K562 (cell line): ENCODE measurements at regions not wholly inside any gene's neighbourhood (a gene's known extent, or its start where the extent isn't known, plus 50 kb on each side); places are given as distances from the start of the nearest gene placed in this dataset.

Experiments
- ATAC-seq: fragments of 200-7000 bp; cut with Tn5 transposase; 3 replicates; pipeline ENCODE4 v1.9.1; 2020; ENCODE audit warnings: moderate library complexity
- BruUV-seq: library from RNA; stranded (reverse); fragments of 400-500 nt; replicated peaks from 2 replicates; lab custom pipeline; 2021; lab: Mats Ljungman, UMichigan
- CTCF ChIA-PET: fragments of 300-600 bp; formaldehyde crosslinking; extraction: SDS; loops from one replicate; lab custom pipeline; 2021; ENCODE audit warnings: low intra/inter-chr PET ratio; lab: Yijun Ruan, JAX
- POLR2A ChIA-PET: fragments of 300-600, 350-650 bp; sonication (Branson Sonifier 250); formaldehyde crosslinking; extraction: SDS; loops from one replicate; lab custom pipeline; 2021; ENCODE audit warnings: antibody characterized with exemption, inconsistent platforms; lab: Yijun Ruan, JAX
- DNase-seq, 4 experiments: peaks; one replicate each; pipeline versions ENCODE4 v3.0.0 to v3.0.0-alpha.2; 2011 to 2018; ENCODE audit warnings: low spot score in 3 of 4, mixed read lengths in 3 of 4; ENCODE audit errors: extremely low read depth in 1 of 4
- FAIRE-seq: peaks from 2 replicates; lab custom pipeline; 2011; peaks lifted over from hg19 to GRCh38; lab: Jason Lieb, UNC
- H2AFZ ChIP-seq: 2 replicates; pipeline ENCODE4 v1.6.0; 2011; ENCODE audit warnings: low read depth, low read length, control low read depth, inconsistent platforms
- H3K27ac ChIP-seq: fragments of 200-600 bp; 3 replicates; pipeline ENCODE4 v1.8.0; 2011; ENCODE audit warnings: low read depth, mild to moderate bottlenecking, control low read depth, inconsistent platforms, low read length, moderate library complexity, mixed read lengths; ENCODE audit errors: extremely low read depth
- H3K27me3 ChIP-seq, 2 experiments: fragments of 300-600 bp in 1 of 2; 2 replicates in 1 of 2; 3 replicates in 1 of 2; pipeline versions ENCODE4 v1.6.0 to v1.8.0; 2011; ENCODE audit warnings: inconsistent platforms in 2 of 2, low read length in 2 of 2, mild to moderate bottlenecking in 1 of 2, mixed read lengths in 1 of 2, moderate library complexity in 1 of 2; ENCODE audit not compliant: control insufficient read depth in 2 of 2, insufficient read depth in 2 of 2
- H3K36me3 ChIP-seq: fragments of 300-600 bp; 3 replicates; pipeline ENCODE4 v1.8.0; 2011; ENCODE audit warnings: mild to moderate bottlenecking, low read length, inconsistent platforms; ENCODE audit not compliant: control insufficient read depth, insufficient read depth
- H3K4me1 ChIP-seq, 2 experiments: fragments of 200-600 bp in 1 of 2; replicated peaks in 1 of 2; 2 replicates in 1 of 2; 3 replicates in 1 of 2; pipeline versions ENCODE4 v1.5.1 to v1.8.0; 2011; ENCODE audit warnings: inconsistent platforms in 2 of 2, low read length in 2 of 2, mild to moderate bottlenecking in 1 of 2, mixed read lengths in 1 of 2, moderate library complexity in 1 of 2; ENCODE audit not compliant: control insufficient read depth in 2 of 2, insufficient read depth in 2 of 2
- H3K4me2 ChIP-seq: 2 replicates; pipeline ENCODE4 v1.6.1; 2011; ENCODE audit warnings: low read length, control low read depth, inconsistent platforms, mixed read lengths; ENCODE audit not compliant: insufficient read depth
- H3K4me3 ChIP-seq: fragments of 200-600 bp; sonication (generic), shearing (Covaris generic); 2 replicates; pipeline ENCODE4 v1.5.1; 2016; ENCODE audit warnings: control low read depth, inconsistent platforms
- H3K79me2 ChIP-seq: fragments of 200-600 bp; 3 replicates; pipeline ENCODE4 v1.8.0; 2011; ENCODE audit warnings: low read length, inconsistent platforms; ENCODE audit not compliant: control insufficient read depth, insufficient read depth
- H3K9ac ChIP-seq, 2 experiments: 2 replicates each; pipeline versions ENCODE4 v1.6.0 to v1.6.1; 2011; ENCODE audit warnings: low read depth in 2 of 2, low read length in 2 of 2, control low read depth in 1 of 2, inconsistent platforms in 1 of 2, mild to moderate bottlenecking in 1 of 2, mixed read lengths in 1 of 2; ENCODE audit not compliant: insufficient read depth in 1 of 2
- H3K9me1 ChIP-seq: one replicate; pipeline ENCODE4 v1.6.0; 2011; ENCODE audit warnings: inconsistent platforms, mild to moderate bottlenecking, low read length, moderate library complexity; ENCODE audit not compliant: control insufficient read depth, insufficient read depth
- H3K9me3 ChIP-seq: replicated peaks from 2 replicates; pipeline ENCODE4 v1.5.1; 2011; ENCODE audit warnings: low read depth, low read length, inconsistent platforms; ENCODE audit not compliant: control insufficient read depth, insufficient read depth
- H4K20me1 ChIP-seq: replicated peaks from 2 replicates; pipeline ENCODE4 v1.6.1; 2011; ENCODE audit warnings: low read length, inconsistent platforms, mixed read lengths; ENCODE audit not compliant: control insufficient read depth, insufficient read depth
- NR2F6 ChIP-seq: fragments of 450-650 bp; formaldehyde crosslinking; IDR thresholded peaks from 2 replicates; pipeline ENCODE4 v1.4.0; 2020; ENCODE audit warnings: mild to moderate bottlenecking
- NRF1 ChIP-seq, 2 experiments: fragments of 450-650 bp; IDR thresholded peaks in 1 of 2; conservative IDR thresholded peaks in 1 of 2; 2 replicates each; pipeline ENCODE4 v1.6.1; 2014; ENCODE audit warnings: mild to moderate bottlenecking in 2 of 2
- SNRNP70 ChIP-seq: fragments of 200-400 bp; formaldehyde crosslinking; optimal IDR thresholded peaks from 2 replicates; pipeline ENCODE3; 2017; ENCODE audit warnings: low read depth, low read length
- WGBS: fragments of 100-300 bp; shearing (Covaris generic); methylation state at CpG from one replicate; pipeline ENCODE4 v1.1.6; 2016; ENCODE audit warnings: low coverage, mixed read lengths; ENCODE audit not compliant: insufficient coverage; ENCODE audit errors: missing lambda C conversion rate; 5-methylcytosine and 5-hydroxymethylcytosine counted together
- in situ Hi-C: fragments of 300-500 bp; cut with MboI; formaldehyde crosslinking; loops from 4 replicates; pipeline ENCODE4 v1.15.0; 2018; ENCODE audit warnings: inconsistent platforms, mixed read lengths
- intact Hi-C: fragments of 100-400 bp; cut with micrococcal nuclease; formaldehyde crosslinking; loops from 2 replicates; pipeline ENCODE4 v1.14.2; 2022
- TF ChIP-seq, protein P1 (sequence below): sonication (generic); formaldehyde crosslinking; IDR thresholded peaks from 2 replicates; pipeline ENCODE4 v1.8.0; 2022; ENCODE audit warnings: missing genetic modification reagents, mild to moderate bottlenecking, moderate library complexity, borderline replicate concordance
- TF ChIP-seq, protein P2 (sequence below): fragments of 450-650 bp; IDR thresholded peaks from one replicate; pipeline ENCODE4 v1.6.1; 2018; ENCODE audit warnings: mild to moderate bottlenecking, moderate library complexity; ENCODE audit not compliant: partially characterized antibody
- TF ChIP-seq, protein P3 (sequence below): sonication (generic); formaldehyde crosslinking; IDR thresholded peaks from 2 replicates; pipeline ENCODE4 v1.9.0; 2022; ENCODE audit warnings: mild to moderate bottlenecking, missing genetic modification reagents

DNA sequence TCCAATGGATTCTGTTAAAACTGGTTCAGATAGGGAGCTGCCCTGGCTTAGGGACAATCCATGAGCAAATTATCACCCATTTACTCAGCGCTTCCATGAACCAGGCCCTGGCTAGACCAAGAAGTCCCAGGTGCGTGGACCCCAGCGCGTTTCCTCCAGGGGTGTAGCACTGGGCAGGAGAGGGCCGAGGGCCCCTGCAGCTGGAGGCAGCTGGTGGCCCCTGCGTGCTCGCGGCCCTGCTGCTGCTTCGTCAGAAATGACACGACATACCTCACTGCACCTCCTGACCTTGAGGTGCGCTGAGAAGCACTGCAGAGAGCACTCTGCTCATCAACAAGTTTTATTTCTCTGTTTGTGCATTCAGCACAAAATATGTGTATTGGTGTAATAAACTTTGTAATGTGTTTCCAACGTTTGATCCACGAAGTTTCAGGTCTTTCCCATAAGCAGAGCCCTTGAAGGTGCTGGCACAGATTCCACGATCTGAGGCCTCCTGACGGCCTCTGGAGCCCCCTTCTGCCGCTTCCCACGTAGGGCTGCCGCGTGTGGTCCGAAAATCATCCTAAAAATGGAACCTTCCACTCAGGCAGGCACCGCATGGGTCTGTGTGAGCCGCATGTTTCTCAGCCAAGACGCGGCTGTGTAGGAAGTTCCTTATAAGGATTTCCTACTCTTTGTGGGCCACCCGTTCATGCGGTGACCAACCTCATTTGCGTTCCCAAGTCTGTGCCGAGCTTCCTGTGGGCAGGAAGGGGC, 50.8 kb upstream of the ZCCHC14 start:
- ATAC-seq = peak; percentile 47; the same call in 1 of the 3 replicates

More for the DNA sequence above, 50.8 kb upstream of the ZCCHC14 start:
- no TSS peak for BruUV-seq
- FAIRE-seq (no peak), DNase-seq (no peak)
- H3K4me1 ChIP-seq = peaks cover 0 to 11% of the 10 kb centered on the region in 2 experiments; a peak in 2 of 5 replicates
- intact Hi-C loops (no loop called here), in situ Hi-C loops (no loop called here)
- H3K27me3 ChIP-seq = peaks cover 62 to 89% of the 10 kb centered on the region in 2 experiments
- H3K36me3 ChIP-seq = no peaks in the 10 kb centered on the region
- WGBS = 5% methylated on average over 28 of the region's 28 CpGs
- no peaks in the 10 kb centered on the region for H3K9me1 ChIP-seq
- TF ChIP-seq, protein P1, sequence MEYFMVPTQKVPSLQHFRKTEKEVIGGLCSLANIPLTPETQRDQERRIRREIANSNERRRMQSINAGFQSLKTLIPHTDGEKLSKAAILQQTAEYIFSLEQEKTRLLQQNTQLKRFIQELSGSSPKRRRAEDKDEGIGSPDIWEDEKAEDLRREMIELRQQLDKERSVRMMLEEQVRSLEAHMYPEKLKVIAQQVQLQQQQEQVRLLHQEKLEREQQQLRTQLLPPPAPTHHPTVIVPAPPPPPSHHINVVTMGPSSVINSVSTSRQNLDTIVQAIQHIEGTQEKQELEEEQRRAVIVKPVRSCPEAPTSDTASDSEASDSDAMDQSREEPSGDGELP (CRISPR knock-in tag) = no peak
- TF ChIP-seq, protein P2, sequence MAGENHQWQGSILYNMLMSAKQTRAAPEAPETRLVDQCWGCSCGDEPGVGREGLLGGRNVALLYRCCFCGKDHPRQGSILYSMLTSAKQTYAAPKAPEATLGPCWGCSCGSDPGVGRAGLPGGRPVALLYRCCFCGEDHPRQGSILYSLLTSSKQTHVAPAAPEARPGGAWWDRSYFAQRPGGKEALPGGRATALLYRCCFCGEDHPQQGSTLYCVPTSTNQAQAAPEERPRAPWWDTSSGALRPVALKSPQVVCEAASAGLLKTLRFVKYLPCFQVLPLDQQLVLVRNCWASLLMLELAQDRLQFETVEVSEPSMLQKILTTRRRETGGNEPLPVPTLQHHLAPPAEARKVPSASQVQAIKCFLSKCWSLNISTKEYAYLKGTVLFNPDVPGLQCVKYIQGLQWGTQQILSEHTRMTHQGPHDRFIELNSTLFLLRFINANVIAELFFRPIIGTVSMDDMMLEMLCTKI = no peak
- no peak for TF ChIP-seq SNRNP70
- no peak for TF ChIP-seq NR2F6 (CRISPR knock-in tag)
- TF ChIP-seq, protein P3, sequence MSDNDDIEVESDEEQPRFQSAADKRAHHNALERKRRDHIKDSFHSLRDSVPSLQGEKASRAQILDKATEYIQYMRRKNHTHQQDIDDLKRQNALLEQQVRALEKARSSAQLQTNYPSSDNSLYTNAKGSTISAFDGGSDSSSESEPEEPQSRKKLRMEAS = peak; percentile 38; the same call in 1 of the 2 replicates
- TF ChIP-seq NRF1 (conservative IDR thresholded peaks at IDR 0.05 in 1 of 2, IDR thresholded peaks at IDR 0.05 in 1 of 2) = 0 out of 4 replicates have a peak, but pooled peaks of 1 of the 2 experiments have one; percentile 12
- H3K9ac ChIP-seq = no peak overlapping the region; a peak in 1 of 4 replicates
- no peak overlapping the region for H3K4me2 ChIP-seq
- ChIA-PET CTCF (no interaction called here), POLR2A (no interaction called here)
- H3K4me3 ChIP-seq = no peak overlapping the region
- no peaks in the 10 kb centered on the region for H3K79me2 ChIP-seq
- no peak overlapping the region for H3K27ac ChIP-seq
- H3K9me3 ChIP-seq = 0 out of 2 replicates have a peak, but pooled peaks cover 6% of the 10 kb centered on the region
- H2AFZ ChIP-seq = no peak overlapping the region
- peaks cover 7% of the 10 kb centered on the region; the same call in 1 of the 2 replicates for H4K20me1 ChIP-seq
